Uterus (tissue), 3 donors: ENCODE measurements at regions not wholly inside any gene's neighbourhood (a gene's known extent, or its start where the extent isn't known, plus 50 kb on each side); places are given as distances from the start of the nearest gene placed in this dataset.

Source experiments
- DNase-seq, 2 donors: peaks; one replicate each; pipeline ENCODE4 v3.0.0-alpha.2; 2019 to 2020
- H3K27ac ChIP-seq, 2 donors: fragments of 200-600 bp; sonication (generic); 1 replicate in 1 of 2; 2 replicates in 1 of 2; pipeline ENCODE4 v1.5.1; 2016 to 2018
- H3K27me3 ChIP-seq, 2 donors: fragments of 200-600 bp; sonication (generic); one replicate each; pipeline ENCODE4 v1.5.1; 2018 to 2019; ENCODE audit warnings: control low read depth in 1 of 2
- H3K36me3 ChIP-seq, 2 donors: fragments of 200-600 bp; sonication (generic); one replicate each; pipeline ENCODE4 v1.5.1; 2019; ENCODE audit warnings: control low read depth in 1 of 2
- H3K4me1 ChIP-seq, 2 donors: fragments of 200-600 bp; sonication (generic); one replicate each; pipeline ENCODE4 v1.5.1; 2018 to 2019; ENCODE audit warnings: control low read depth in 1 of 2
- H3K4me3 ChIP-seq, 2 donors: fragments of 200-600 bp; sonication (generic); 1 replicate in 1 of 2; 2 replicates in 1 of 2; pipeline ENCODE4 v1.5.1; 2018 to 2019; ENCODE audit warnings: mild to moderate bottlenecking in 1 of 2
- H3K9me3 ChIP-seq, 2 donors: fragments of 200-600 bp; sonication (generic); one replicate each; pipeline ENCODE4 v1.5.1; 2019; ENCODE audit warnings: control low read depth in 1 of 2
- POLR2A ChIP-seq, 2 donors: fragments of 450-650 bp; IDR thresholded peaks; one replicate each; pipeline ENCODE4 v1.6.1; 2016; ENCODE audit warnings: antibody characterized with exemption in 2 of 2, mild to moderate bottlenecking in 1 of 2, moderate library complexity in 1 of 2
- intact Hi-C: fragments of 100-400 bp; cut with DNase I; formaldehyde crosslinking; loops from one replicate; pipeline ENCODE4 v1.15.1; 2023; ENCODE audit warnings: low total_unique reads
- TF ChIP-seq, protein P1 (sequence below), 4 experiments: fragments of 200-600 bp in 2 of 4; fragments of 450-650 bp in 2 of 4; sonication (generic) in 2 of 4; IDR thresholded peaks; one replicate each; pipeline ENCODE4 v1.5.1; 2016 to 2019; ENCODE audit warnings: antibody characterized with exemption in 4 of 4, mild to moderate bottlenecking in 2 of 4, moderate library complexity in 1 of 4
- donor health status: DM: yes; HTN: yes; CAD: no.

DNA sequence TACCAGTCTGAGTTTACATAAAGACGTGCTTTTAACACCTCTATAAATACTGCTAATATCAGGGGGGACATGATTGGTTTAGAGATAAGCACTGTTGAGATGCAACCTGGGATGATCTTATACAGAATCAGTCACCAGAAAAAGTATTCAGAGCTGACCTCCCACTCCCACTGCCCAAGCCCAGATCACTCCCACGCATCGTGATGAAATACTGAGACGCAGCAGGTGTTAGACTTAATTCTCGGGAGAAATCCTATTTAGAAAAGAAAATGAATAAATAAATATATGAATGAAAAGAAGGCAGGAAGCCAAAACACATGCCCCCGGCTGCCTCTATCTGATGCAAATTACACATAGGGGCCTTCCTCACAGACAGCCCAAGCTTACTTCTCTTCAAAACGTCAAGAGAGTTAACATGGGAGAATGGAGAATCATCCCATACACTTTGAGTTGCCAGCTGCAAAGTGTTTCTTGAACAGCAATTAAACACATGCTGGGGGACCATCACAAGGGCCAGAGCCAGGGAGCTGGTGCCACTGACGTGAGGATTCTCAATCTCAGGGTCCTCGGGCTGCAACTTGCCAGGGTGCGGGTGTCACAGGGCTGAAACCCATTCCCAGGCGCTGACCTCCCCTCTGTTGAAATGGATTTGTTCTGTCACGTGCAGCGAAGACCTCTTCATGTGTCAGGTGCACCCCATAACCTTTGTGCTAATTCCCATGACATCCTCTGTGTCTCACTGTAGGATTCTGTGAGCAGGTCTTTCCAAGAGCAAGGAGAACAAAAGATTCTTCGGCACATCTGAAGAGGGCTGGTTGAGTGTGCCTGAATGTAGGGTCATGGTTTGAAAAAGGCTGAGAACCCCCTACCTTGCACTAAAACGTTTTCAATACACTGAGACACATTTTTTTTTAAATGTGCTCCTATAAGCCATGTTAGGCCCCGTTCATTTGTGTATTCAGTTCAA lies 764.2 kb upstream of the ARRDC4 start:
- Histone ChIP-seq H3K27me3 (no peaks in the 10 kb centered on the region), H3K4me1 (no peaks in the 10 kb centered on the region), H3K9me3 (peaks cover 0 to 3% of the 10 kb centered on the region in 2 donors), H3K27ac (no peak overlapping the region), H3K36me3 (no peaks in the 10 kb centered on the region), H3K4me3 (no peak overlapping the region)
- intact Hi-C loops, result no loop called here
- DNase-seq, result no peak
- TF ChIP-seq POLR2A (IDR thresholded peaks at IDR 0.05), result no peak
- TF ChIP-seq, protein P1, sequence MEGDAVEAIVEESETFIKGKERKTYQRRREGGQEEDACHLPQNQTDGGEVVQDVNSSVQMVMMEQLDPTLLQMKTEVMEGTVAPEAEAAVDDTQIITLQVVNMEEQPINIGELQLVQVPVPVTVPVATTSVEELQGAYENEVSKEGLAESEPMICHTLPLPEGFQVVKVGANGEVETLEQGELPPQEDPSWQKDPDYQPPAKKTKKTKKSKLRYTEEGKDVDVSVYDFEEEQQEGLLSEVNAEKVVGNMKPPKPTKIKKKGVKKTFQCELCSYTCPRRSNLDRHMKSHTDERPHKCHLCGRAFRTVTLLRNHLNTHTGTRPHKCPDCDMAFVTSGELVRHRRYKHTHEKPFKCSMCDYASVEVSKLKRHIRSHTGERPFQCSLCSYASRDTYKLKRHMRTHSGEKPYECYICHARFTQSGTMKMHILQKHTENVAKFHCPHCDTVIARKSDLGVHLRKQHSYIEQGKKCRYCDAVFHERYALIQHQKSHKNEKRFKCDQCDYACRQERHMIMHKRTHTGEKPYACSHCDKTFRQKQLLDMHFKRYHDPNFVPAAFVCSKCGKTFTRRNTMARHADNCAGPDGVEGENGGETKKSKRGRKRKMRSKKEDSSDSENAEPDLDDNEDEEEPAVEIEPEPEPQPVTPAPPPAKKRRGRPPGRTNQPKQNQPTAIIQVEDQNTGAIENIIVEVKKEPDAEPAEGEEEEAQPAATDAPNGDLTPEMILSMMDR (IDR thresholded peaks at IDR 0.05), result no peak

DNA sequence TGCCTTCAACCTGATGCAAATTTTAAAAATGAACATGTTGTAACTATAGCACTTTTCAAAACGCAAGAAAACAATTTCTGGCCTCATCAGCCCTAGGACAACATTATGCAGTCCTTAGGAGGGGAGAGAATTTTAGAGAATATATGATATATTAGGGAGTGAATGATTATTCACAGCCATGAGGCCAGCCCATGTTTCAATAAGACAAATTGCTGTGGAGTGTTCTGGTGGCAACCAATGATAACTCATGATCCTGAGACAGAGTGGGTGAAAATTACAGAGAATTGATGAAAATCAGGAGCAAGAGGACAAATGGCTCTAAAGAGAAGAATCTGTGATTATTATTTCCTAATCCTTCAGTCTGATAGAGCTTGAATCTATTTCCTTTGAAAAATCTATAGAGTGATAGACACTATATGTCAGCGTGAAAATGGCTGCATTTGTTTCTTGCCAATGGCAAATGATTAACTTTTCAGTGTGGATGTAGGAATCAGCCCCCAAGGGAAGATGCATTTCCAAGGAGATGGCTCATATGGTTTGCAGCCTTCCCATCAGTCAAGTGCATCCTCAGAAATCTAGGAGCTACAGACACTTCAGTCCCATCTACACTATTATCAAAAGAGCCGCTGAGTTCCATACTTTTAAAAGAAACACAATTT lies 761.0 kb upstream of the ARRDC4 start:
- Histone ChIP-seq H3K27me3 (no peaks in the 10 kb centered on the region), H3K9me3 (no peaks in the 10 kb centered on the region), H3K36me3 (no peaks in the 10 kb centered on the region), H3K27ac (no peak overlapping the region), H3K4me3 (no peak overlapping the region), H3K4me1 (no peaks in the 10 kb centered on the region)
- DNase-seq, result no peak
- TF ChIP-seq POLR2A (IDR thresholded peaks at IDR 0.05), result no peak
- TF ChIP-seq, protein P1 (IDR thresholded peaks at IDR 0.05), result no peak
- intact Hi-C loops, result no loop called here

DNA sequence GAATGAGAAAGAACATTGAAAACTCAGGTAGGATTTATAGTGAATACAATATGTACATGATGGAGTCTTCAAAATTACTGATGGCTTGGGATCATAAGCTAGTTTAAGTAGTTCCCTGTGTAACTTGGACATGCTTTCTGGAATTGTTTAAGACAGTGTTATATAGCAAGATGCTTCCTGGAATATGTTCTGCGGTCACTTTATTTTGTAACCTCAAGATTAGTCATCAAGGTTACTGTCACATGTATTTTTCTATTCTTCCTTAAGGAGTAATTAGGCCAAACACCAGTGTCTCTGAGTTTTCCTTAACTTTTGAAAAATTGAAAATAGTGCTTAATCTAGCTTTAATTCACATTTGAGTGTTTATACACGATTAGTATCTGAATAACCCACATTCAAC lies 760.3 kb upstream of the ARRDC4 start:
- TF ChIP-seq, protein P1 (IDR thresholded peaks at IDR 0.05), result no peak
- no peak for TF ChIP-seq POLR2A (IDR thresholded peaks at IDR 0.05)
- H3K36me3 ChIP-seq, result no peaks in the 10 kb centered on the region
- H3K4me1 ChIP-seq, result no peaks in the 10 kb centered on the region
- no peaks in the 10 kb centered on the region for H3K9me3 ChIP-seq
- H3K4me3 ChIP-seq, result no peak overlapping the region
- no peak for DNase-seq
- no peaks in the 10 kb centered on the region for H3K27me3 ChIP-seq
- H3K27ac ChIP-seq, result no peak overlapping the region
- intact Hi-C loops, result no loop called here

DNA sequence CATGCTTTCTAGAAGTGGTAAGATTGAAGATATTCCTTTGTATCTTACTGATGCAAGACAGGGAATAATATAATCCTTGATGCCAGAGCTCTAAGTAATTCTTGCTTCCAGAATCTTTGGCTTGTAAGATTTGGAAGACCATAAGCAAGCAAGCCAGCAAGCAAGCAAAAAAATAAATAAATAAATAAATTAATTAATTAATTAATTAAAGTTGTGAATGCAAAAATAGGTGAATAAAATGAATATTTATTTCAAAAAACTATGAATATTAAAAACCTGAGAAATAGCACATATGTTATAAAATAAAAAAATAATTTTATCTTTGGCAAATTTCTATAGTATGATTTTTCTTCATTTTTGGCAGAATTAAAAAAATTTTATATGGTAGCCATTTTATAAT lies 750.2 kb upstream of the ARRDC4 start:
- H3K27me3 ChIP-seq, result no peaks in the 10 kb centered on the region
- H3K36me3 ChIP-seq, result no peaks in the 10 kb centered on the region
- no peaks in the 10 kb centered on the region for H3K9me3 ChIP-seq
- intact Hi-C loops, result no loop called here
- no peak overlapping the region for H3K27ac ChIP-seq
- no peaks in the 10 kb centered on the region for H3K4me1 ChIP-seq
- DNase-seq, result no peak
- no peak for TF ChIP-seq POLR2A (IDR thresholded peaks at IDR 0.05)
- TF ChIP-seq, protein P1 (IDR thresholded peaks at IDR 0.05), result no peak
- no peak overlapping the region for H3K4me3 ChIP-seq

- no peaks in the 10 kb centered on the region for H3K27me3 ChIP-seq
- TF ChIP-seq, protein P1 (IDR thresholded peaks at IDR 0.05), result no peak
- TF ChIP-seq POLR2A (IDR thresholded peaks at IDR 0.05), result no peak
- intact Hi-C loops, result no loop called here
Measured at GRCh38 chr15:97215629-97216028, 744.9 kb upstream of the ARRDC4 start.

More at GRCh38 chr15:97215629-97216028, 744.9 kb upstream of the ARRDC4 start:
- no peak for DNase-seq
- Histone ChIP-seq H3K9me3 (no peaks in the 10 kb centered on the region), H3K27ac (no peak overlapping the region), H3K4me3 (no peak overlapping the region), H3K4me1 (no peaks in the 10 kb centered on the region), H3K36me3 (no peaks in the 10 kb centered on the region)
